GM12872 (cell line): ENCODE measurements at regions not wholly inside any gene's neighbourhood (a gene's known extent, or its start where the extent isn't known, plus 50 kb on each side); places are given as distances from the start of the nearest gene placed in this dataset.

ENCODE experiments used
- CTCF ChIP-seq: IDR thresholded peaks from 3 replicates; pipeline ENCODE4 v1.5.1; 2011; ENCODE audit warnings: low read depth, mild to moderate bottlenecking, low read length, moderate library complexity; ENCODE audit not compliant: insufficient read depth

GRCh38 chr1:55609630-55610029 lies 394.5 kb upstream of the USP24 start:
- TF ChIP-seq CTCF: no peak

- no peak for TF ChIP-seq CTCF
These were observed 390.0 kb upstream of the USP24 start for GRCh38 chr1:55605155-55605554.

GRCh38 chr1:55604749-55605148 lies 389.6 kb upstream of the USP24 start:
- TF ChIP-seq CTCF: no peak

- no peak for TF ChIP-seq CTCF
These were observed 389.0 kb upstream of the USP24 start for GRCh38 chr1:55604179-55604578.

GRCh38 chr1:55600242-55600641 lies 385.1 kb upstream of the USP24 start:
- TF ChIP-seq CTCF: no peak

- no peak for TF ChIP-seq CTCF
These were observed 382.7 kb upstream of the USP24 start for GRCh38 chr1:55597910-55598309.

GRCh38 chr1:55594701-55595100 lies 379.5 kb upstream of the USP24 start:
- no peak for TF ChIP-seq CTCF

- TF ChIP-seq CTCF: no peak
These were observed 378.1 kb upstream of the USP24 start for GRCh38 chr1:55593298-55593697.
